ES-I3 (cell line): ENCODE measurements at regions not wholly inside any gene's neighbourhood (a gene's known extent, or its start where the extent isn't known, plus 50 kb on each side); places are given as distances from the start of the nearest gene placed in this dataset.
"Not testable (repeated sequence)": the region's sequence is repeated elsewhere in the genome, so short reads cannot be mapped to it uniquely, and the experiment has no call there.

Source experiments
- H3K36me3 ChIP-seq: 2 replicates; pipeline ENCODE4 v1.6.1; 2013; ENCODE audit warnings: mild to moderate bottlenecking, low read length, control low read depth, moderate library complexity; ENCODE audit not compliant: insufficient read depth
- H3K4me1 ChIP-seq: 2 replicates; pipeline ENCODE4 v1.6.1; 2013; ENCODE audit warnings: mild to moderate bottlenecking, control low read depth, low read length; ENCODE audit not compliant: insufficient read depth
- H3K9ac ChIP-seq: 2 replicates; pipeline ENCODE4 v1.6.1; 2013; ENCODE audit warnings: low read depth, mild to moderate bottlenecking, low read length, moderate library complexity
- H3K9me3 ChIP-seq: 2 replicates; pipeline ENCODE4 v1.6.1; 2013; ENCODE audit warnings: mild to moderate bottlenecking, low read length, moderate library complexity; ENCODE audit not compliant: control insufficient read depth, insufficient read depth

GRCh38 chr15:20473465-20473864 lies 68.1 kb downstream of the GOLGA6L6 start:
- H3K4me1 ChIP-seq, H3K36me3 ChIP-seq, H3K9me3 ChIP-seq, H3K9ac ChIP-seq: not testable (repeated sequence)

GRCh38 chr15:20472983-20473382 lies 68.6 kb downstream of the GOLGA6L6 start:
- not testable (repeated sequence) for H3K9me3 ChIP-seq, H3K36me3 ChIP-seq, H3K9ac ChIP-seq, H3K4me1 ChIP-seq

- not testable (repeated sequence) for H3K36me3 ChIP-seq, H3K9me3 ChIP-seq, H3K9ac ChIP-seq, H3K4me1 ChIP-seq
Measured at GRCh38 chr15:20470810-20471209, 70.8 kb downstream of the GOLGA6L6 start.

- not testable (repeated sequence) for H3K4me1 ChIP-seq, H3K9ac ChIP-seq, H3K36me3 ChIP-seq, H3K9me3 ChIP-seq
Measured at GRCh38 chr15:20441138-20441537, 100.5 kb downstream of the GOLGA6L6 start.

GRCh38 chr15:20440390-20440789 lies 101.2 kb downstream of the GOLGA6L6 start:
- not testable (repeated sequence) for H3K9ac ChIP-seq, H3K9me3 ChIP-seq, H3K4me1 ChIP-seq, H3K36me3 ChIP-seq

GRCh38 chr15:20439111-20439510 lies 102.5 kb downstream of the GOLGA6L6 start:
- not testable (repeated sequence) for H3K9ac ChIP-seq, H3K9me3 ChIP-seq, H3K4me1 ChIP-seq, H3K36me3 ChIP-seq

GRCh38 chr15:20438255-20438654 lies 103.3 kb downstream of the GOLGA6L6 start:
- not testable (repeated sequence) for H3K36me3 ChIP-seq, H3K4me1 ChIP-seq, H3K9ac ChIP-seq, H3K9me3 ChIP-seq

- not testable (repeated sequence) for H3K4me1 ChIP-seq, H3K36me3 ChIP-seq, H3K9ac ChIP-seq, H3K9me3 ChIP-seq
Measured at GRCh38 chr15:20433468-20433867, 108.1 kb downstream of the GOLGA6L6 start.

- not testable (repeated sequence) for H3K4me1 ChIP-seq, H3K9me3 ChIP-seq, H3K9ac ChIP-seq, H3K36me3 ChIP-seq
Measured at GRCh38 chr15:20430495-20430894, 111.1 kb downstream of the GOLGA6L6 start.

- not testable (repeated sequence) for H3K36me3 ChIP-seq, H3K4me1 ChIP-seq, H3K9ac ChIP-seq, H3K9me3 ChIP-seq
Measured at GRCh38 chr15:20420710-20421109, 120.9 kb downstream of the GOLGA6L6 start.

GRCh38 chr15:20416618-20417017 lies 125.0 kb downstream of the GOLGA6L6 start:
- not testable (repeated sequence) for H3K4me1 ChIP-seq, H3K9me3 ChIP-seq, H3K36me3 ChIP-seq, H3K9ac ChIP-seq

- not testable (repeated sequence) for H3K36me3 ChIP-seq, H3K9me3 ChIP-seq, H3K9ac ChIP-seq, H3K4me1 ChIP-seq
Measured at GRCh38 chr15:20409667-20410198, 131.9 kb downstream of the GOLGA6L6 start.

GRCh38 chr15:20409247-20409646 lies 132.4 kb downstream of the GOLGA6L6 start:
- H3K9me3 ChIP-seq: peaks cover 3% of the 10 kb centered on the region; the same call in 1 of the 2 replicates
- H3K36me3 ChIP-seq: no peaks in the 10 kb centered on the region
- H3K4me1 ChIP-seq: no peaks in the 10 kb centered on the region
- no peak overlapping the region for H3K9ac ChIP-seq

- Histone ChIP-seq H3K4me1 (no peaks in the 10 kb centered on the region), H3K9me3 (peaks cover 3% of the 10 kb centered on the region; the same call in 1 of the 2 replicates), H3K36me3 (no peaks in the 10 kb centered on the region), H3K9ac (no peak overlapping the region)
Measured at GRCh38 chr15:20407553-20407952, 134.0 kb downstream of the GOLGA6L6 start.

GRCh38 chr15:20404571-20404970 lies 137.0 kb downstream of the GOLGA6L6 start:
- H3K4me1 ChIP-seq, H3K9me3 ChIP-seq, H3K36me3 ChIP-seq, H3K9ac ChIP-seq: not testable (repeated sequence)

GRCh38 chr15:20402586-20402985 lies 139.0 kb downstream of the GOLGA6L6 start:
- H3K4me1 ChIP-seq, H3K9me3 ChIP-seq: not testable (repeated sequence)

More at GRCh38 chr15:20402586-20402985, 139.0 kb downstream of the GOLGA6L6 start:
- H3K36me3 ChIP-seq, H3K9ac ChIP-seq: not testable (repeated sequence)
